ENCODE measurements at regions not wholly inside any gene's neighbourhood (a gene's known extent, or its start where the extent isn't known, plus 50 kb on each side); places are given as distances from the start of the nearest gene placed in this dataset.

DNA sequence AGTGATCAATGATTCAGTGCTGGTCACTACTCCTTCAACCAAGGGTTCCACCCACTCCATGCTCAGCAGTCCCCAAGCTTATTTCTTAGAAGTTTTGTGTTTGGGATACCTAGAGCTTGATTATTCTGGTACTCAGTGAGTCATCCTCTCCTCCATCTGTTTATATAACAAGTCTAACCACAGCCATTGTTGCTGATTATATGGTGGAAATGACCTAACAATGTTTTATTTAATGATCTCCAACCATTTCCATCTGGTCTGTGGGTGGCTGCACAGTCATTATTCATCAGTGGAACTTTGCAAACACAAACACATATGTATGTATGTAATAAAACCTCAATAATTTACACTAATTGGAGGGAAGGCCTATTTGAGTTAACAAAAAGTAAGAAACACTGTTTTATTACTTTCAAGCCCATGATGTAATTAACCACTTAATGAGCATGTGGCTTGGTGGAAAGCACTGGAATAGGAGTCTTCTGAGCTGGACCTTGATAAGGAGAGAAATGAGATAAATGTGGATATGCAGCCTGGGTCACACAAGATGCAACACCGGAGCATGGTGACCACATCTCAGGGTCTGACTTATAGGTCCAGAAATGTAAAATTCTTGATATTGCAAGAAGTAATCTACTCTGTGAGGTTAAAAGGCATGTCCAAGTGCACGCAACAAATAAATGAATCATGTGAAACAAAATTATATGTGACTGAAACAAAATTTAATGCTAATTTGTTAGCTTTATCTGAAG lies 99.0 kb upstream of the WLS start:
- no TSS peak for BruUV-seq (replicated peaks)
- Histone ChIP-seq H3K4me1 (replicated peaks in 1 of 2; ENCODE audit: control insufficient read depth in 2 of 2, insufficient read depth in 2 of 2, low read length in 2 of 2) (no peaks in the 10 kb centered on the region), H3K27ac (ENCODE audit: extremely low read depth, low read depth, low read length) (no peak overlapping the region), H3K27me3 (ENCODE audit: control insufficient read depth in 2 of 2, insufficient read depth in 2 of 2, low read length in 2 of 2) (no peaks in the 10 kb centered on the region), H3K4me2 (ENCODE audit: insufficient read depth, low read length) (no peak overlapping the region), H2AFZ (ENCODE audit: low read depth, low read length) (no peak overlapping the region), H3K4me3 (no peak overlapping the region), H3K9me3 (replicated peaks; ENCODE audit: control insufficient read depth, insufficient read depth, low read depth, low read length) (no peaks in the 10 kb centered on the region), H3K79me2 (ENCODE audit: control insufficient read depth, insufficient read depth, low read length) (no peaks in the 10 kb centered on the region), H3K9me1 (ENCODE audit: control insufficient read depth, insufficient read depth, low read length) (no peaks in the 10 kb centered on the region), H3K36me3 (ENCODE audit: control insufficient read depth, insufficient read depth, low read length) (no peaks in the 10 kb centered on the region), H3K9ac (ENCODE audit: insufficient read depth in 1 of 2, low read depth in 2 of 2, low read length in 2 of 2) (no peak overlapping the region), H4K20me1 (replicated peaks; ENCODE audit: control insufficient read depth, insufficient read depth, low read length) (no peaks in the 10 kb centered on the region)
- no peak for DNase-seq (ENCODE audit: extremely low read depth in 1 of 4, low spot score in 3 of 4)
- POLR2A ChIA-PET: interaction anchor here (0.5 to 1.0 kb wide), 2 partner anchors 11 to 1060 kb away, joined by 3 read pairs; no protein-coding TSS in a partner anchor
- ATAC-seq: no peak
- intact Hi-C loops (cut with micrococcal nuclease): no loop called here
- 0% methylated on average over 2 of the region's 2 CpGs for WGBS (ENCODE audit: insufficient coverage, low coverage, missing lambda C conversion rate)
- in situ Hi-C loops (cut with MboI): loop anchor here (25.0 kb wide), 1 partner anchor 794 kb away; no protein-coding TSS in a partner anchor
- TF ChIP-seq PTBP1 (IDR thresholded peaks at IDR 0.05; ENCODE audit: low read depth, low read length) (no peak), C11orf30 (IDR thresholded peaks at IDR 0.05; ENCODE audit: low read depth) (no peak), POLR2H (tag; IDR thresholded peaks at IDR 0.05; ENCODE audit: low read depth) (no peak), CHD2 (IDR thresholded peaks at IDR 0.05; ENCODE audit: low read depth, low read length) (no peak), HNRNPL (IDR thresholded peaks at IDR 0.05; ENCODE audit: low read depth, low read length) (no peak), MBD2 (IDR thresholded peaks at IDR 0.05; ENCODE audit: borderline replicate concordance, low read depth) (no peak), SRF (CRISPR knock-in tag; IDR thresholded peaks at IDR 0.05) (no peak), HDAC2 (IDR thresholded peaks at IDR 0.05) (no peak), SIN3B (IDR thresholded peaks at IDR 0.05; ENCODE audit: low read depth) (no peak), NRF1 (conservative IDR thresholded peaks at IDR 0.05 in 1 of 2, IDR thresholded peaks at IDR 0.05 in 1 of 2) (no peak), HDAC6 (IDR thresholded peaks at IDR 0.05; ENCODE audit: low read depth, low read length) (no peak)
- TF ChIP-seq, protein P1, sequence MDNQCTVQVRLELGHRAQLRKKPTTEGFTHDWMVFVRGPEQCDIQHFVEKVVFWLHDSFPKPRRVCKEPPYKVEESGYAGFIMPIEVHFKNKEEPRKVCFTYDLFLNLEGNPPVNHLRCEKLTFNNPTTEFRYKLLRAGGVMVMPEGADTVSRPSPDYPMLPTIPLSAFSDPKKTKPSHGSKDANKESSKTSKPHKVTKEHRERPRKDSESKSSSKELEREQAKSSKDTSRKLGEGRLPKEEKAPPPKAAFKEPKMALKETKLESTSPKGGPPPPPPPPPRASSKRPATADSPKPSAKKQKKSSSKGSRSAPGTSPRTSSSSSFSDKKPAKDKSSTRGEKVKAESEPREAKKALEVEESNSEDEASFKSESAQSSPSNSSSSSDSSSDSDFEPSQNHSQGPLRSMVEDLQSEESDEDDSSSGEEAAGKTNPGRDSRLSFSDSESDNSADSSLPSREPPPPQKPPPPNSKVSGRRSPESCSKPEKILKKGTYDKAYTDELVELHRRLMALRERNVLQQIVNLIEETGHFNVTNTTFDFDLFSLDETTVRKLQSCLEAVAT (IDR thresholded peaks at IDR 0.05): no peak
- TF ChIP-seq, protein P2, sequence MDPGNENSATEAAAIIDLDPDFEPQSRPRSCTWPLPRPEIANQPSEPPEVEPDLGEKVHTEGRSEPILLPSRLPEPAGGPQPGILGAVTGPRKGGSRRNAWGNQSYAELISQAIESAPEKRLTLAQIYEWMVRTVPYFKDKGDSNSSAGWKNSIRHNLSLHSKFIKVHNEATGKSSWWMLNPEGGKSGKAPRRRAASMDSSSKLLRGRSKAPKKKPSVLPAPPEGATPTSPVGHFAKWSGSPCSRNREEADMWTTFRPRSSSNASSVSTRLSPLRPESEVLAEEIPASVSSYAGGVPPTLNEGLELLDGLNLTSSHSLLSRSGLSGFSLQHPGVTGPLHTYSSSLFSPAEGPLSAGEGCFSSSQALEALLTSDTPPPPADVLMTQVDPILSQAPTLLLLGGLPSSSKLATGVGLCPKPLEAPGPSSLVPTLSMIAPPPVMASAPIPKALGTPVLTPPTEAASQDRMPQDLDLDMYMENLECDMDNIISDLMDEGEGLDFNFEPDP (CRISPR knock-in tag; IDR thresholded peaks at IDR 0.05): no peak
- CTCF ChIA-PET (ENCODE audit: low intra/inter-chr PET ratio): no interaction called here
- FAIRE-seq: no peak
